HepG2 (cell line): ENCODE measurements at regions not wholly inside any gene's neighbourhood (a gene's known extent, or its start where the extent isn't known, plus 50 kb on each side); places are given as distances from the start of the nearest gene placed in this dataset.

Source experiments
- EP300 ChIP-seq, 3 experiments: sonication (generic) in 1 of 3; formaldehyde crosslinking in 1 of 3; IDR thresholded peaks; 2 replicates each; pipeline versions ENCODE4 v1.5.1 to v1.6.1; 2011 to 2020; ENCODE audit warnings: low read depth in 2 of 3, low read length in 2 of 3, borderline replicate concordance in 1 of 3, improper control_type of control experiment in 1 of 3, mild to moderate bottlenecking in 1 of 3, missing genetic modification reagents in 1 of 3, moderate library complexity in 1 of 3
- IRF1 ChIP-seq: sonication (generic); formaldehyde crosslinking; IDR thresholded peaks from 2 replicates; pipeline ENCODE4 v1.4.0; 2020; ENCODE audit warnings: low read depth, mild to moderate bottlenecking, missing genetic modification reagents
- NR3C1 ChIP-seq: sonication (generic); formaldehyde crosslinking; IDR thresholded peaks from 2 replicates; pipeline ENCODE4 v1.4.0; 2020; ENCODE audit warnings: missing genetic modification reagents
- POLR2A ChIP-seq, 2 experiments: IDR thresholded peaks; 2 replicates each; pipeline ENCODE4 v1.6.1; 2011; ENCODE audit warnings: low read depth in 2 of 2, low read length in 2 of 2, mild to moderate bottlenecking in 1 of 2, moderate library complexity in 1 of 2; ENCODE audit not compliant: insufficient read depth in 1 of 2
- ZNF121 ChIP-seq: sonication (generic); formaldehyde crosslinking; IDR thresholded peaks from 2 replicates; pipeline ENCODE4 v1.5.0; 2020; ENCODE audit warnings: mild to moderate bottlenecking, missing genetic modification reagents
- TF ChIP-seq, protein P1 (sequence below): sonication (generic); formaldehyde crosslinking; IDR thresholded peaks from 2 replicates; pipeline ENCODE4 v1.8.0; 2022; ENCODE audit warnings: mild to moderate bottlenecking, missing genetic modification reagents, moderate library complexity
- TF ChIP-seq, protein P2 (sequence below): sonication (generic); formaldehyde crosslinking; conservative IDR thresholded peaks from 2 replicates; pipeline ENCODE4 v1.4.0; 2020; ENCODE audit warnings: missing genetic modification reagents
- TF ChIP-seq, protein P3 (sequence below): sonication (generic); formaldehyde crosslinking; IDR thresholded peaks from 2 replicates; pipeline ENCODE4 v1.5.0; 2020; ENCODE audit warnings: mild to moderate bottlenecking, missing genetic modification reagents

- TF ChIP-seq EP300 (IDR thresholded peaks at IDR 0.05; ENCODE audit: low read depth in 2 of 2, low read length in 2 of 2) (no peak), EP300 (CRISPR knock-in tag; IDR thresholded peaks at IDR 0.05; ENCODE audit: borderline replicate concordance) (no peak), POLR2A (IDR thresholded peaks at IDR 0.05; ENCODE audit: insufficient read depth in 1 of 2, low read depth in 2 of 2, low read length in 2 of 2) (no peak), IRF1 (no peak), NR3C1 (CRISPR knock-in tag) (no peak), ZNF121 (no peak)
- TF ChIP-seq, protein P1, sequence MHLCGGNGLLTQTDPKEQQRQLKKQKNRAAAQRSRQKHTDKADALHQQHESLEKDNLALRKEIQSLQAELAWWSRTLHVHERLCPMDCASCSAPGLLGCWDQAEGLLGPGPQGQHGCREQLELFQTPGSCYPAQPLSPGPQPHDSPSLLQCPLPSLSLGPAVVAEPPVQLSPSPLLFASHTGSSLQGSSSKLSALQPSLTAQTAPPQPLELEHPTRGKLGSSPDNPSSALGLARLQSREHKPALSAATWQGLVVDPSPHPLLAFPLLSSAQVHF (CRISPR knock-in tag) = no peak
- TF ChIP-seq, protein P2, sequence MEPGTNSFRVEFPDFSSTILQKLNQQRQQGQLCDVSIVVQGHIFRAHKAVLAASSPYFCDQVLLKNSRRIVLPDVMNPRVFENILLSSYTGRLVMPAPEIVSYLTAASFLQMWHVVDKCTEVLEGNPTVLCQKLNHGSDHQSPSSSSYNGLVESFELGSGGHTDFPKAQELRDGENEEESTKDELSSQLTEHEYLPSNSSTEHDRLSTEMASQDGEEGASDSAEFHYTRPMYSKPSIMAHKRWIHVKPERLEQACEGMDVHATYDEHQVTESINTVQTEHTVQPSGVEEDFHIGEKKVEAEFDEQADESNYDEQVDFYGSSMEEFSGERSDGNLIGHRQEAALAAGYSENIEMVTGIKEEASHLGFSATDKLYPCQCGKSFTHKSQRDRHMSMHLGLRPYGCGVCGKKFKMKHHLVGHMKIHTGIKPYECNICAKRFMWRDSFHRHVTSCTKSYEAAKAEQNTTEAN (CRISPR knock-in tag) = no peak
- TF ChIP-seq, protein P3, sequence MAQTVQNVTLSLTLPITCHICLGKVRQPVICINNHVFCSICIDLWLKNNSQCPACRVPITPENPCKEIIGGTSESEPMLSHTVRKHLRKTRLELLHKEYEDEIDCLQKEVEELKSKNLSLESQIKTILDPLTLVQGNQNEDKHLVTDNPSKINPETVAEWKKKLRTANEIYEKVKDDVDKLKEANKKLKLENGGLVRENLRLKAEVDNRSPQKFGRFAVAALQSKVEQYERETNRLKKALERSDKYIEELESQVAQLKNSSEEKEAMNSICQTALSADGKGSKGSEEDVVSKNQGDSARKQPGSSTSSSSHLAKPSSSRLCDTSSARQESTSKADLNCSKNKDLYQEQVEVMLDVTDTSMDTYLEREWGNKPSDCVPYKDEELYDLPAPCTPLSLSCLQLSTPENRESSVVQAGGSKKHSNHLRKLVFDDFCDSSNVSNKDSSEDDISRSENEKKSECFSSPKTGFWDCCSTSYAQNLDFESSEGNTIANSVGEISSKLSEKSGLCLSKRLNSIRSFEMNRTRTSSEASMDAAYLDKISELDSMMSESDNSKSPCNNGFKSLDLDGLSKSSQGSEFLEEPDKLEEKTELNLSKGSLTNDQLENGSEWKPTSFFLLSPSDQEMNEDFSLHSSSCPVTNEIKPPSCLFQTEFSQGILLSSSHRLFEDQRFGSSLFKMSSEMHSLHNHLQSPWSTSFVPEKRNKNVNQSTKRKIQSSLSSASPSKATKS = no peak
Measured at GRCh38 chr2:148593421-148593820, 51.1 kb upstream of the EPC2 start.
